GM11168 (cell line): ENCODE measurements at regions not wholly inside any gene's neighbourhood (a gene's known extent, or its start where the extent isn't known, plus 50 kb on each side); places are given as distances from the start of the nearest gene placed in this dataset.
"Not testable (repeated sequence)": the region's sequence is repeated elsewhere in the genome, so short reads cannot be mapped to it uniquely, and the experiment has no call there.

Experiments used
- in situ Hi-C: fragments of 300-500 bp; cut with MboI; formaldehyde crosslinking; loops from one replicate; pipeline ENCODE4 v1.12.0; 2022; ENCODE audit warnings: low sequenced_read_pairs; ENCODE audit not compliant: unreplicated experiment

- in situ Hi-C loops: no loop called here
These were observed 85.5 kb downstream of the PRR15 start for GRCh38 chr7:29649028-29649716.

GRCh38 chr7:29649876-29650275 lies 86.2 kb downstream of the PRR15 start:
- in situ Hi-C loops: no loop called here

- in situ Hi-C loops: no loop called here
These were observed 87.8 kb downstream of the PRR15 start for GRCh38 chr7:29651477-29651876.

- in situ Hi-C loops: no loop called here
These were observed 88.9 kb downstream of the PRR15 start for GRCh38 chr7:29652556-29652955.

- in situ Hi-C loops: not testable (repeated sequence)
These were observed 90.7 kb downstream of the PRR15 start for GRCh38 chr7:29654340-29654739.

- in situ Hi-C loops: no loop called here
These were observed 93.7 kb downstream of the PRR15 start for GRCh38 chr7:29657288-29657687.

- in situ Hi-C loops: no loop called here
These were observed 94.2 kb downstream of the PRR15 start for GRCh38 chr7:29657856-29658255.

- in situ Hi-C loops: not testable (repeated sequence)
These were observed 95.6 kb downstream of the PRR15 start for GRCh38 chr7:29659213-29659612.

- in situ Hi-C loops: not testable (repeated sequence)
These were observed 99.3 kb downstream of the PRR15 start for GRCh38 chr7:29662899-29663298.

GRCh38 chr7:29664999-29665398 lies 101.4 kb downstream of the PRR15 start:
- in situ Hi-C loops: not testable (repeated sequence)

GRCh38 chr7:29667096-29667669 lies 103.5 kb downstream of the PRR15 start:
- in situ Hi-C loops: not testable (repeated sequence)

- in situ Hi-C loops: not testable (repeated sequence)
These were observed 107.7 kb downstream of the PRR15 start for GRCh38 chr7:29671286-29671685.

GRCh38 chr7:29673635-29674034 lies 110.0 kb downstream of the PRR15 start:
- in situ Hi-C loops: not testable (repeated sequence)

GRCh38 chr7:29674626-29675025 lies 111.0 kb downstream of the PRR15 start:
- in situ Hi-C loops: not testable (repeated sequence)

GRCh38 chr7:29677254-29677653 lies 113.6 kb downstream of the PRR15 start:
- in situ Hi-C loops: not testable (repeated sequence)

GRCh38 chr7:29679963-29680362 lies 116.3 kb downstream of the PRR15 start:
- in situ Hi-C loops: not testable (repeated sequence)

GRCh38 chr7:29680601-29681000 lies 117.0 kb downstream of the PRR15 start:
- in situ Hi-C loops: not testable (repeated sequence)

GRCh38 chr7:29684151-29684786 lies 120.6 kb downstream of the PRR15 start:
- in situ Hi-C loops: not testable (repeated sequence)

GRCh38 chr7:29684787-29685650 lies 121.3 kb upstream of the WIPF3 start:
- in situ Hi-C loops: no loop called here

GRCh38 chr7:29685651-29686271 lies 120.5 kb upstream of the WIPF3 start:
- in situ Hi-C loops: not testable (repeated sequence)
